Right atrium auricular region (tissue), 2 donors: ENCODE measurements at regions not wholly inside any gene's neighbourhood (a gene's known extent, or its start where the extent isn't known, plus 50 kb on each side); places are given as distances from the start of the nearest gene placed in this dataset.

Experiments used
- DNase-seq: peaks from one replicate; pipeline ENCODE4 v3.0.0-alpha.2; 2019; ENCODE audit warnings: low spot score
- H3K27ac ChIP-seq, 2 donors: fragments of 200-600 bp; sonication (generic); 1 replicate in 1 of 2; 2 replicates in 1 of 2; pipeline ENCODE4 v1.5.1; 2016 to 2019
- H3K27me3 ChIP-seq, 2 donors: fragments of 200-600 bp; sonication (generic); one replicate each; pipeline versions ENCODE4 v1.5.1 to v1.6.0; 2017 to 2019
- H3K36me3 ChIP-seq: fragments of 200-600 bp; sonication (generic); one replicate; pipeline ENCODE4 v1.5.1; 2016
- H3K4me1 ChIP-seq, 2 donors: fragments of 200-600 bp; sonication (generic); one replicate each; pipeline versions ENCODE4 v1.5.1 to v1.6.0; 2017 to 2019
- H3K4me3 ChIP-seq, 2 donors: fragments of 200-600 bp; sonication (generic); 1 replicate in 1 of 2; 2 replicates in 1 of 2; pipeline ENCODE4 v1.5.1; 2017 to 2019; ENCODE audit warnings: mild to moderate bottlenecking in 1 of 2, moderate library complexity in 1 of 2
- H3K9me3 ChIP-seq, 2 donors: fragments of 200-600 bp; sonication (generic); one replicate each; pipeline ENCODE4 v1.5.1; 2019
- TF ChIP-seq, protein P1 (sequence below), 2 donors: fragments of 200-600 bp; sonication (generic); IDR thresholded peaks; one replicate each; pipeline ENCODE4 v1.5.1; 2019; ENCODE audit warnings: antibody characterized with exemption in 2 of 2

GRCh38 chr2:217263756-217264155 lies 403.9 kb upstream of the TNP1 start:
- DNase-seq: no peak
- H3K36me3 ChIP-seq: no peaks in the 10 kb centered on the region
- TF ChIP-seq, protein P1, sequence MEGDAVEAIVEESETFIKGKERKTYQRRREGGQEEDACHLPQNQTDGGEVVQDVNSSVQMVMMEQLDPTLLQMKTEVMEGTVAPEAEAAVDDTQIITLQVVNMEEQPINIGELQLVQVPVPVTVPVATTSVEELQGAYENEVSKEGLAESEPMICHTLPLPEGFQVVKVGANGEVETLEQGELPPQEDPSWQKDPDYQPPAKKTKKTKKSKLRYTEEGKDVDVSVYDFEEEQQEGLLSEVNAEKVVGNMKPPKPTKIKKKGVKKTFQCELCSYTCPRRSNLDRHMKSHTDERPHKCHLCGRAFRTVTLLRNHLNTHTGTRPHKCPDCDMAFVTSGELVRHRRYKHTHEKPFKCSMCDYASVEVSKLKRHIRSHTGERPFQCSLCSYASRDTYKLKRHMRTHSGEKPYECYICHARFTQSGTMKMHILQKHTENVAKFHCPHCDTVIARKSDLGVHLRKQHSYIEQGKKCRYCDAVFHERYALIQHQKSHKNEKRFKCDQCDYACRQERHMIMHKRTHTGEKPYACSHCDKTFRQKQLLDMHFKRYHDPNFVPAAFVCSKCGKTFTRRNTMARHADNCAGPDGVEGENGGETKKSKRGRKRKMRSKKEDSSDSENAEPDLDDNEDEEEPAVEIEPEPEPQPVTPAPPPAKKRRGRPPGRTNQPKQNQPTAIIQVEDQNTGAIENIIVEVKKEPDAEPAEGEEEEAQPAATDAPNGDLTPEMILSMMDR (IDR thresholded peaks at IDR 0.05): no peak
- no peak overlapping the region for H3K27ac ChIP-seq
- no peaks in the 10 kb centered on the region for H3K4me1 ChIP-seq
- H3K27me3 ChIP-seq: no peaks in the 10 kb centered on the region
- H3K9me3 ChIP-seq: peaks cover 0 to 17% of the 10 kb centered on the region in 2 donors
- H3K4me3 ChIP-seq: no peak overlapping the region

DNA sequence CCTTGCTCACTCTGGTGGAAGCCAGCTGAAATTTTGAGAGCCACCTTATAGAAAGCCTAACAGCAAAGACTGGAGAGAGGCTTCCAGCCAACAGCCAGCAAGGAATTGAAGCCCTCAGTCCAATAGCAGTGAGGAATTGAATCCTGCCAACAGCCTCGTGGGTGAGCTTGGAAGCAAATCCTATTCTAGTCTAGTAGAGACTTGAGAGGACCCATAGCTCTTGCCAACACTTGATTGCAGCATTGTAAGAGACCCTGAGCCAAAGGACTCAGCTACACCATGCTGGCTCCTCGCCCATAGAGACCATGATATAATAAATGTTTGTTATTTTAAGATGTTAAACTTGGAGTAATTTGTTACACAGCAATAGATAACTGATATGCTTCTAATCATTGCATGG lies 403.0 kb upstream of the TNP1 start:
- H3K4me1 ChIP-seq: no peaks in the 10 kb centered on the region
- H3K36me3 ChIP-seq: no peaks in the 10 kb centered on the region
- no peaks in the 10 kb centered on the region for H3K27me3 ChIP-seq
- H3K4me3 ChIP-seq: no peak overlapping the region
- TF ChIP-seq, protein P1 (IDR thresholded peaks at IDR 0.05): no peak
- DNase-seq: no peak
- peaks cover 0 to 12% of the 10 kb centered on the region in 2 donors for H3K9me3 ChIP-seq
- no peak overlapping the region for H3K27ac ChIP-seq

DNA sequence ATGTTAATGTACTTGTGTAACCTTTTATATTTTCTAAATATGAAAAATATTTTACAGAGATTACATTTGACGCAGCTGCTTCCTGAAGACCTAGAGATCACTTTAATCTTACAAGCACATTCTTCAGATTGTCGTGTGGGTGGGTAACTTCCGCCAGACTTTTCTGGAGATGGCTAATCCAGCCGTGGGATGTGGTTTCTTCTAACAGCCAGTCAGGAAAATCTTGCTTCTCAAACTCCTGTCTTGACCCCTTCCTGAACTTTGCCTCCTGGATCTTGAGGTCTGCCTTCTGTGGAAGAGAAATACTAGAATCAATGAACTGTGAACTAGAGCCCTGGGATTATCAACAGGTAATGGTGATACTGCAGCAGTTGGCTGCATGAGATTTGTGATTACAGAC lies 401.6 kb upstream of the TNP1 start:
- no peaks in the 10 kb centered on the region for H3K27me3 ChIP-seq
- TF ChIP-seq, protein P1 (IDR thresholded peaks at IDR 0.05): no peak
- H3K9me3 ChIP-seq: no peaks in the 10 kb centered on the region
- H3K4me3 ChIP-seq: no peak overlapping the region
- no peak overlapping the region for H3K27ac ChIP-seq
- H3K4me1 ChIP-seq: no peaks in the 10 kb centered on the region
- no peaks in the 10 kb centered on the region for H3K36me3 ChIP-seq
- DNase-seq: no peak

DNA sequence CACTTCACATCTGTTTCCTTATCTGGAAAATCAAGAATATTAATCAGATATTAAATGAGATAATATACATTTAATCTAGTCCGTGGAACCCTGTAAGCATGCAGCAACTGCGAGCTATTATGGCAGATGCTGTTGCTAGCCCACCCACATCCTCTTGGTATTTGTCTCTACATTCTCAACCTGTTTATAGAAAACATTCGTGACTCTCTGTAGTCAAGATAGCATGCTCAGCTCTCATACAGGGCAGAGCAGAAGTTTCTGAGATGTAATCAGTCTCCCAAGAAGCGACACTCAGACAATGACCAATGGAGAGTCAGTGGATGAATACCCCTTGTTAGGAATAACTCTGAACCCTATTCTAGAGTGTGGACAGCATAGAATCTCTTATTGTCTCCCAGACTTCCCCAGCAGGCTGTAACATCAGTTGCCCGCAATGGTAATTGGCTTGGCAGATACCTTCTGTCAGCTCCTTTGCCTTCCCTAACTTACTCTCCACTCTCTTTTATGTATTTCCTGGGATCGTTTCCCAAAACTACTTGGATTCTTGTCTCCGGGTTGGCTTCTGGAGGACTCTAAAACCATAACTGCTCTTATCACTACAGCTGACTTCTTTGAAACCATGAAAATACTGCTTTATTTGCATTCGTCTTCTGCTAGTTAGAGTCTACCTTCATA lies 400.7 kb upstream of the TNP1 start:
- H3K4me3 ChIP-seq: no peak overlapping the region
- TF ChIP-seq, protein P1 (IDR thresholded peaks at IDR 0.05): no peak
- H3K4me1 ChIP-seq: no peaks in the 10 kb centered on the region
- H3K36me3 ChIP-seq: no peaks in the 10 kb centered on the region
- H3K27me3 ChIP-seq: no peaks in the 10 kb centered on the region
- no peak for DNase-seq
- H3K27ac ChIP-seq: no peak overlapping the region
- no peaks in the 10 kb centered on the region for H3K9me3 ChIP-seq

DNA sequence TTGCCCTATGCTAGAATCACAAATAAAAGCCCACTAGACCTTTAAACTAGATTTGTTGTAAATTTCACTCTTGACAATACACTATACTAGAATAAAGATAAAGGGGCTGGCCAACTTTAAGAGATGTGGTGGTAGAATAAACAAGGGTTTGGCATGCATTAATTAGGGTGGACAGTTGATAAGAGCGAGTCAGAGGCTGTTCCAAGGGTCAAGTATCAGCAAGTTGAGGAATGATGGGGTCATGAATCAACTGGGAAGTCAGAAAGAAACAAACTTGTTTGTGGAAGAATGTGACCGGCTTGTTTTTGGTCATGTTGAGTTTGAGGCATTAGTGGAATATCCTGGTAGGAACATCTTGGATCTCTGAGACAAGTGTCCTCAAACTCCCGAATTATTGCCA lies 398.3 kb upstream of the TNP1 start:
- Histone ChIP-seq H3K4me3 (no peak overlapping the region), H3K4me1 (no peaks in the 10 kb centered on the region), H3K27ac (no peak overlapping the region), H3K27me3 (no peaks in the 10 kb centered on the region), H3K9me3 (no peaks in the 10 kb centered on the region), H3K36me3 (no peaks in the 10 kb centered on the region)
- no peak for DNase-seq
- TF ChIP-seq, protein P1 (IDR thresholded peaks at IDR 0.05): no peak

- TF ChIP-seq, protein P1 (IDR thresholded peaks at IDR 0.05): no peak
- Histone ChIP-seq H3K4me1 (no peaks in the 10 kb centered on the region), H3K27me3 (no peaks in the 10 kb centered on the region), H3K36me3 (no peaks in the 10 kb centered on the region), H3K4me3 (no peak overlapping the region), H3K9me3 (no peaks in the 10 kb centered on the region), H3K27ac (no peak overlapping the region)
- DNase-seq: no peak
These were observed 396.4 kb upstream of the TNP1 start for GRCh38 chr2:217256251-217256650.
